Middle frontal gyrus (tissue), 1 donor: ENCODE measurements at regions not wholly inside any gene's neighbourhood (a gene's known extent, or its start where the extent isn't known, plus 50 kb on each side); places are given as distances from the start of the nearest gene placed in this dataset.

Source experiments
- DNase-seq: peaks from one replicate; pipeline ENCODE4 v3.0.0-alpha.2; 2015; ENCODE audit warnings: low spot score; ENCODE audit errors: extremely low spot score

GRCh38 chr12:64931321-64931720 lies 106.9 kb downstream of the TBC1D30 start:
- no peak for DNase-seq

GRCh38 chr12:64931981-64932380 lies 107.5 kb downstream of the TBC1D30 start:
- no peak for DNase-seq

- DNase-seq, result no peak
Measured at GRCh38 chr12:64933791-64934190, 109.3 kb downstream of the TBC1D30 start.

- no peak for DNase-seq
Measured at GRCh38 chr12:64937452-64937851, 113.0 kb downstream of the TBC1D30 start.

- no peak for DNase-seq
Measured at GRCh38 chr12:64938179-64938578, 113.7 kb downstream of the TBC1D30 start.

GRCh38 chr12:64943686-64944085 lies 119.2 kb downstream of the TBC1D30 start:
- DNase-seq, result no peak

GRCh38 chr12:64944966-64945365 lies 120.5 kb downstream of the TBC1D30 start:
- DNase-seq, result no peak

GRCh38 chr12:64946132-64946829 lies 121.8 kb downstream of the TBC1D30 start:
- DNase-seq, result peak; percentile 81

GRCh38 chr12:64950711-64951298 lies 126.4 kb downstream of the TBC1D30 start:
- no peak for DNase-seq

- DNase-seq, result no peak
Measured at GRCh38 chr12:64951944-64952343, 127.5 kb downstream of the TBC1D30 start.

GRCh38 chr12:64955746-64956145 lies 131.3 kb downstream of the TBC1D30 start:
- no peak for DNase-seq

- no peak for DNase-seq
Measured at GRCh38 chr12:64965920-64966319, 141.5 kb downstream of the TBC1D30 start.

- DNase-seq, result no peak
Measured at GRCh38 chr12:64968989-64969819, 144.8 kb downstream of the TBC1D30 start.

- DNase-seq, result no peak
Measured at GRCh38 chr12:64976131-64976530, 145.0 kb downstream of the WIF1 start.

- no peak for DNase-seq
Measured at GRCh38 chr12:64983771-64984278, 137.3 kb downstream of the WIF1 start.

- no peak for DNase-seq
Measured at GRCh38 chr12:64991121-64991611, 129.9 kb downstream of the WIF1 start.

- no peak for DNase-seq
Measured at GRCh38 chr12:64992116-64992515, 129.0 kb downstream of the WIF1 start.

GRCh38 chr12:64992641-64993040 lies 128.5 kb downstream of the WIF1 start:
- no peak for DNase-seq

- DNase-seq, result no peak
Measured at GRCh38 chr12:64993461-64993860, 127.6 kb downstream of the WIF1 start.

- no peak for DNase-seq
Measured at GRCh38 chr12:64995816-64996215, 125.3 kb downstream of the WIF1 start.

- DNase-seq, result no peak
Measured at GRCh38 chr12:64997858-64998257, 123.2 kb downstream of the WIF1 start.
